HEK293T (cell line): ENCODE measurements at regions not wholly inside any gene's neighbourhood (a gene's known extent, or its start where the extent isn't known, plus 50 kb on each side); places are given as distances from the start of the nearest gene placed in this dataset.

Source experiments
- ARNT ChIP-seq: fragments of 450-650 bp; IDR thresholded peaks from 2 replicates; pipeline ENCODE4 v1.6.1; 2017; ENCODE audit warnings: mild to moderate bottlenecking
- BHLHE40 ChIP-seq: fragments of 450-650 bp; IDR thresholded peaks from 2 replicates; pipeline ENCODE4 v1.6.1; 2016; ENCODE audit warnings: mild to moderate bottlenecking, moderate library complexity, borderline replicate concordance
- CTBP1 ChIP-seq: fragments of 450-650 bp; IDR thresholded peaks from 2 replicates; pipeline ENCODE4 v1.6.1; 2016; ENCODE audit warnings: borderline replicate concordance
- FOXM1 ChIP-seq: fragments of 450-650 bp; IDR thresholded peaks from 2 replicates; pipeline ENCODE4 v1.6.1; 2017; ENCODE audit warnings: mild to moderate bottlenecking, borderline replicate concordance
- L3MBTL2 ChIP-seq: fragments of 450-650 bp; conservative IDR thresholded peaks from 2 replicates; pipeline ENCODE4 v1.6.1; 2016; ENCODE audit warnings: mild to moderate bottlenecking
- SP1 ChIP-seq: fragments of 450-650 bp; IDR thresholded peaks from 2 replicates; pipeline ENCODE4 v1.6.1; 2017

DNA sequence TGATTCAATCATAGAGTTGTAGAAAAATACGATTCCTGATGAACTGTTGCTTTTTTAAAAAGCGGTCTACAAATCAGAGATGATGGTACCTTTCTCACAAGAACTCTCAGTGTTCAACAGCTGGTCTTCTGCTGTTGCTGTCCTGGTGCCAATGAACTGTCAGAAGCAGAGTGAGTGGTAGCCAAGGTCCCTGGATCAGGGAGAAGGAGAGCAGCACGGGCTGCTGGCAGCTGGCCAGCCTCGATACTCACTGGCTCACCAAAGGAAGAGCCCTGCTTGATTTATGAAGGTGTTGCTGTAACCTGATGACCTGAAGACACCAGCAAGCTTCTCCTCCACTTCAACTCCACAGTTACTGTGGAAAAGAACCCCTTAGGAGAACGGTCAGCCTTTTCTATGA, 300.8 kb upstream of the SOX11 start:
- TF ChIP-seq CTBP1 = no peak
- TF ChIP-seq ARNT = no peak
- no peak for TF ChIP-seq FOXM1
- TF ChIP-seq BHLHE40 = no peak
- no peak for TF ChIP-seq SP1
- no peak for TF ChIP-seq L3MBTL2
